Hepatocyte (in vitro differentiated cells): ENCODE measurements at regions not wholly inside any gene's neighbourhood (a gene's known extent, or its start where the extent isn't known, plus 50 kb on each side); places are given as distances from the start of the nearest gene placed in this dataset.

Experiments
- DNase-seq: peaks from one replicate; pipeline ENCODE4 v3.0.0-alpha.2; 2016; ENCODE audit warnings: low spot score
- H2AFZ ChIP-seq: fragments of 200-600 bp; sonication (generic); 2 replicates; pipeline ENCODE4 v1.6.0; 2016; ENCODE audit warnings: antibody characterized with exemption, mild to moderate bottlenecking
- H3K27ac ChIP-seq: fragments of 200-600 bp; sonication (generic); 2 replicates; pipeline ENCODE4 v1.5.1; 2016; ENCODE audit warnings: mild to moderate bottlenecking
- H3K27me3 ChIP-seq: fragments of 200-600 bp; sonication (generic); 2 replicates; pipeline ENCODE4 v1.6.1; 2016
- H3K36me3 ChIP-seq: fragments of 200-600 bp; sonication (generic); replicated peaks from 2 replicates; pipeline ENCODE4 v1.5.1; 2016; ENCODE audit warnings: low read depth; ENCODE audit not compliant: insufficient read depth
- H3K4me1 ChIP-seq: fragments of 200-600 bp; sonication (generic); 2 replicates; pipeline ENCODE4 v1.5.1; 2016; ENCODE audit warnings: mild to moderate bottlenecking, moderate library complexity; ENCODE audit not compliant: insufficient read depth
- H3K4me2 ChIP-seq: fragments of 200-600 bp; sonication (generic); 2 replicates; pipeline ENCODE4 v1.6.0; 2016
- H3K4me3 ChIP-seq: fragments of 200-600 bp; sonication (generic); 2 replicates; pipeline ENCODE4 v1.5.1; 2016; ENCODE audit warnings: mild to moderate bottlenecking
- H3K79me2 ChIP-seq: fragments of 200-600 bp; sonication (generic); 2 replicates; pipeline ENCODE4 v1.6.0; 2017; ENCODE audit warnings: mild to moderate bottlenecking
- H3K9me2 ChIP-seq: fragments of 200-600 bp; sonication (generic); replicated peaks from 2 replicates; pipeline ENCODE4 v1.6.0; 2017; ENCODE audit warnings: mild to moderate bottlenecking; ENCODE audit not compliant: insufficient read depth
- H3K9me3 ChIP-seq: fragments of 200-600 bp; sonication (generic); 2 replicates; pipeline ENCODE4 v1.5.1; 2016; ENCODE audit warnings: low read depth, mild to moderate bottlenecking
- H4K20me1 ChIP-seq: fragments of 200-600 bp; sonication (generic); 2 replicates; pipeline ENCODE4 v1.6.0; 2016; ENCODE audit warnings: mild to moderate bottlenecking; ENCODE audit not compliant: insufficient read depth, poor library complexity, severe bottlenecking
- CTCF ChIP-seq: fragments of 200-600 bp; sonication (generic); IDR thresholded peaks from 2 replicates; pipeline ENCODE4 v1.5.1; 2016; ENCODE audit warnings: antibody characterized with exemption, mild to moderate bottlenecking; ENCODE audit not compliant: poor library complexity
- EZH2 ChIP-seq: fragments of 200-600 bp; sonication (generic); IDR thresholded peaks from 2 replicates; pipeline ENCODE4 v1.6.1; 2016; ENCODE audit warnings: antibody characterized with exemption, mild to moderate bottlenecking, borderline replicate concordance
- EZH2phosphoT487 ChIP-seq: fragments of 200-600 bp; sonication (generic); IDR thresholded peaks from one replicate; pipeline ENCODE4 v1.6.1; 2018; ENCODE audit warnings: antibody characterized with exemption, mild to moderate bottlenecking, low read depth, moderate library complexity; ENCODE audit not compliant: unreplicated experiment, severe bottlenecking
- WGBS: methylation state at CpG from one replicate; pipeline ENCODE4 v1.1.6; 2016; ENCODE audit warnings: low lambda C conversion rate; ENCODE audit errors: missing lambda C conversion rate; 5-methylcytosine and 5-hydroxymethylcytosine counted together

DNA sequence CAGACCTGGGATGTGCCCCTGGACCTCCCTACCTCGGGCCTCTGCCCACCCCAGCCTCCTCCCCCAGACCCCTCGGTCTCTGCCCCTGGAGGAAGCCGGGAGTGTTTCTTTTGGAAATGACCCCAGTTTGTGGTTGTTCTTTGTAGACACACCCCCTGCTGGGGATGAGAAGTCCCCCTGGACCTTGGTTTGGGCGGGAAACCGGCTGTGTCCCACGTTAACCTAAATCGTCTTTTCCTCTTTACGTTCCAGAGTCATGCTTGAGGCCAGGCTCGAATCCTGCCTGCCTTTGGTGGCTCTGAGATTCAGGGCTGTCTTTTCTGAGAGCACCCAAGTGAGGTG lies 116.6 kb downstream of the METRNL start:
- no peaks in the 10 kb centered on the region for H3K36me3 ChIP-seq
- no peak for TF ChIP-seq CTCF
- no peak for TF ChIP-seq EZH2
- no peak for TF ChIP-seq EZH2phosphoT487
- DNase-seq: no peak
- H3K79me2 ChIP-seq: no peaks in the 10 kb centered on the region
- no peak overlapping the region for H3K4me3 ChIP-seq
- H3K9me2 ChIP-seq: no peaks in the 10 kb centered on the region
- H3K4me1 ChIP-seq: peaks cover 8% of the 10 kb centered on the region
- H3K27me3 ChIP-seq: no peaks in the 10 kb centered on the region
- H3K9me3 ChIP-seq: no peaks in the 10 kb centered on the region
- no peak overlapping the region for H2AFZ ChIP-seq
- H3K27ac ChIP-seq: no peak overlapping the region
- H4K20me1 ChIP-seq: no peaks in the 10 kb centered on the region
- WGBS: 82% methylated on average over 8 of the region's 9 CpGs
- H3K4me2 ChIP-seq: no peak overlapping the region

DNA sequence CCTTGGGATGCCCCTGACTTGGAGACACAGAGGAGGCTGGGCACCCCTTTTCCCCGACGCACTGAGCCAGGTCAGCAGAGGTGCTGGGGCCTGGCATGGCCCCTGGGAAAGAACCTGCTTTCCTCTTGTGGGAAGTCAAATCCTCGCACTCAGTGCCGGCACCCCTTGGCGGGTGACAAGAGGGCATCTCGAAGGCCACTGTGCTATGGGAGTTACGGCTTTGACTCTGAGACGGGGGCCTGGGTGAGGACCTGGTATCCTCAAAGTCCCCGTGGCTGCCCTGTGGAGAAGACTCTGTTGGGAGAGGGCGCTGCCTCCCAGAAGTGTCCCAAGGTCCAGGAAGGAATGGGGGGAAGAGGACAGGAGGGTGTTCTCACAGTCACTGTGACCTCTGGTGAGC lies 117.0 kb downstream of the METRNL start:
- H3K9me3 ChIP-seq: no peaks in the 10 kb centered on the region
- no peaks in the 10 kb centered on the region for H4K20me1 ChIP-seq
- 97% methylated on average over 10 of the region's 10 CpGs for WGBS

DNA sequence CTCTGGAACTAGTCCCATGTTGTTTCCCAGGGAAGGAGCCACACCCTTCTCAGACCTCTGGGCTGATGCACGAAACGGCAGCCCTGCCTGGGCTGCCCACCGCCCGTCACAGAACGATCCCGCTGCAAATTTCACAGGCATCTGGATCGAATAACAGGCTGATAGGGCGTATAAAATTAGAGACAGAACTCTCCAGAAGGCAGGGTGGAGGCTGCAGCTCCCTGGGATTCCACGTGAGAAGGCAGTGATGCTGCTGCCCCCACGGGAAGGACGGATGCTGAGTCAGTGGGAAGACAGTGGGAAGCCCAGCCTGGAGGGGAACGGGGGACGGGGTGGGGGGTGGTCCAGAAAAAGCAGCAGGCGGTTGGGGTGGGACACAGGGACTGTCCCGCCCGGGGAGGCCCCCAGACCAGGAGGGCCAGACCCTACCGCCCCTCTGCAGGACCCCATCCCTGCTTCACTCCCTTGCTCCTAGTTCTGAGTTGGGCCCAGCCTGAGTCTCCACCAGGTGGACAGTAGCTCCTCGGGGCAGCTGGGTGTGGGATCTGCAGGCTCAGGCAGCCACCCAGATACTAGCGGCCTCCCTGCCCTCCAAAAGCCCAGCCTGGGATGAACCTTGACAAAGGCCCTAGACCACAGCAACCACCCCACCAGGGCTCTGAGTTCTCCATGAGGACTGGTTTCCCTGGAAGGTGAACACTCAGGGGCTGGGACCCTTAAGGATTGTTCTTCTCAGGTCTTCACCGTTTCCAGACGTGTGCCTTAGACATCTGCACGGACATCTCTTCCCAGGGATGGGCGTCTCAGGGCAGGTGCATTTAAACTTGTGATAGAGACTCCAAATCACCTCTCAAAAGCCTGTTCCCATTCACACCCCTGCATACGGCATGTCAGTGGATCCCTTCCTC lies 117.8 kb downstream of the METRNL start:
- no peaks in the 10 kb centered on the region for H3K36me3 ChIP-seq
- no peaks in the 10 kb centered on the region for H3K27me3 ChIP-seq
- no peaks in the 10 kb centered on the region for H3K9me2 ChIP-seq
- no peaks in the 10 kb centered on the region for H3K9me3 ChIP-seq
- H3K27ac ChIP-seq: no peak overlapping the region
- H3K4me3 ChIP-seq: no peak overlapping the region
- no peak overlapping the region for H3K4me2 ChIP-seq
- H3K4me1 ChIP-seq: peaks cover 8% of the 10 kb centered on the region
- H2AFZ ChIP-seq: no peak overlapping the region
- no peaks in the 10 kb centered on the region for H4K20me1 ChIP-seq
- no peak for DNase-seq
- no peaks in the 10 kb centered on the region for H3K79me2 ChIP-seq
- TF ChIP-seq EZH2phosphoT487: no peak
- TF ChIP-seq EZH2: no peak
- no peak for TF ChIP-seq CTCF
- WGBS: 69% methylated on average over 20 of the region's 24 CpGs

More for the DNA sequence above, 117.0 kb downstream of the METRNL start:
- Histone ChIP-seq H3K36me3 (no peaks in the 10 kb centered on the region), H3K9me2 (no peaks in the 10 kb centered on the region), H3K27ac (no peak overlapping the region), H3K4me1 (peaks cover 8% of the 10 kb centered on the region), H3K4me3 (no peak overlapping the region), H2AFZ (no peak overlapping the region), H3K4me2 (no peak overlapping the region), H3K79me2 (no peaks in the 10 kb centered on the region), H3K27me3 (no peaks in the 10 kb centered on the region)
- TF ChIP-seq EZH2phosphoT487 (no peak), CTCF (no peak), EZH2 (no peak)
- DNase-seq: no peak
